CD4-positive, CD25-positive, alpha-beta regulatory T cell (primary cell): ENCODE measurements at regions not wholly inside any gene's neighbourhood (a gene's known extent, or its start where the extent isn't known, plus 50 kb on each side); places are given as distances from the start of the nearest gene placed in this dataset.
A peak's percentile ranks its signal among the peaks of the same experiment; 100 is the strongest.

ENCODE experiments used
- ATAC-seq, 2 donors: fragments of 150-1000 bp; cut with Tn5 transposase; one replicate each; pipeline ENCODE4 v1.10.0; 2021; ENCODE audit warnings: low read depth in 2 of 2, moderate number of reproducible peaks in 2 of 2, moderate library complexity in 1 of 2
- DNase-seq, 3 donors: peaks; one replicate each; pipeline versions ENCODE4 v3.0.0 to v3.0.0-alpha.2; 2012 to 2022; ENCODE audit warnings: mixed read lengths in 1 of 3
- H3K27ac ChIP-seq: one replicate; pipeline ENCODE4 v1.7.0; 2013; ENCODE audit warnings: mild to moderate bottlenecking, low read length; ENCODE audit not compliant: insufficient read depth, poor library complexity, severe bottlenecking
- H3K27me3 ChIP-seq: one replicate; pipeline ENCODE4 v1.7.0; 2013; ENCODE audit warnings: low read length; ENCODE audit not compliant: control insufficient read depth, insufficient read depth
- H3K36me3 ChIP-seq: one replicate; pipeline ENCODE4 v1.7.0; 2013; ENCODE audit warnings: mild to moderate bottlenecking, low read length, moderate library complexity; ENCODE audit not compliant: control insufficient read depth, insufficient read depth
- H3K4me1 ChIP-seq: 2 replicates; pipeline ENCODE4 v1.7.0; 2013; ENCODE audit warnings: mild to moderate bottlenecking, low read length; ENCODE audit not compliant: insufficient read depth, control insufficient read depth, poor library complexity, severe bottlenecking
- H3K4me3 ChIP-seq: one replicate; pipeline ENCODE4 v1.7.0; 2013; ENCODE audit warnings: low read depth, mild to moderate bottlenecking, low read length, moderate library complexity
- H3K9me3 ChIP-seq, 2 experiments: 1 replicate in 1 of 2; 2 replicates in 1 of 2; pipeline ENCODE4 v1.7.0; 2013; ENCODE audit warnings: low read length in 2 of 2, mild to moderate bottlenecking in 1 of 2, moderate library complexity in 1 of 2; ENCODE audit not compliant: control insufficient read depth in 2 of 2
- H3K27ac Mint-ChIP-seq, 3 donors: one replicate each; pipeline ENCODE4 v1.8.0; 2020 to 2022; ENCODE audit warnings: mild to moderate bottlenecking in 3 of 3, mixed read lengths in 3 of 3, moderate library complexity in 2 of 3
- H3K27me3 Mint-ChIP-seq: one replicate; pipeline ENCODE4 v1.8.0; 2022; ENCODE audit warnings: mild to moderate bottlenecking, mixed read lengths
- H3K36me3 Mint-ChIP-seq: one replicate; pipeline ENCODE4 v1.8.0; 2020; ENCODE audit warnings: mixed read lengths
- H3K4me1 Mint-ChIP-seq, 4 donors: one replicate each; pipeline ENCODE4 v1.8.0; 2020 to 2022; ENCODE audit warnings: mixed read lengths in 4 of 4, mild to moderate bottlenecking in 1 of 4
- H3K4me3 Mint-ChIP-seq, 4 donors: one replicate each; pipeline ENCODE4 v1.8.0; 2020 to 2022; ENCODE audit warnings: mild to moderate bottlenecking in 4 of 4, mixed read lengths in 4 of 4, moderate library complexity in 3 of 4
- H3K9me3 Mint-ChIP-seq, 7 donors: one replicate each; pipeline ENCODE4 v1.8.0; 2020 to 2022; ENCODE audit warnings: mixed read lengths in 7 of 7, mild to moderate bottlenecking in 3 of 7, moderate library complexity in 2 of 7

- DNase-seq, result no peak
- H3K4me1 Mint-ChIP-seq, result no peaks in the 10 kb centered on the region
- H3K27ac ChIP-seq, result no peak overlapping the region
- H3K9me3 Mint-ChIP-seq, result no peaks in the 10 kb centered on the region
- H3K4me1 ChIP-seq, result no peaks in the 10 kb centered on the region
- H3K36me3 Mint-ChIP-seq, result no peaks in the 10 kb centered on the region
- peak overlapping the region in 1 of 3 donors; percentile 3 for H3K27ac Mint-ChIP-seq
- no peak overlapping the region for H3K4me3 Mint-ChIP-seq
- ATAC-seq, result no peak
- H3K36me3 ChIP-seq, result no peaks in the 10 kb centered on the region
- H3K9me3 ChIP-seq, result no peaks in the 10 kb centered on the region
- H3K4me3 ChIP-seq, result no peak overlapping the region
- H3K27me3 Mint-ChIP-seq, result no peaks in the 10 kb centered on the region
- H3K27me3 ChIP-seq, result no peaks in the 10 kb centered on the region
Observed at GRCh38 chr3:187896646-187897045, 151.4 kb upstream of the BCL6 start.

GRCh38 chr3:187899246-187899645 is 154.0 kb upstream of the BCL6 start:
- Histone ChIP-seq H3K4me3 (no peak overlapping the region), H3K9me3 (no peaks in the 10 kb centered on the region), H3K4me1 (no peaks in the 10 kb centered on the region), H3K27ac (no peak overlapping the region), H3K36me3 (no peaks in the 10 kb centered on the region), H3K27me3 (no peaks in the 10 kb centered on the region)
- DNase-seq (no peak), ATAC-seq (no peak)
- Mint-ChIP-seq H3K9me3 (no peaks in the 10 kb centered on the region), H3K36me3 (no peaks in the 10 kb centered on the region), H3K4me1 (no peaks in the 10 kb centered on the region), H3K27ac (no peak overlapping the region), H3K4me3 (no peak overlapping the region), H3K27me3 (no peaks in the 10 kb centered on the region)

GRCh38 chr3:187900993-187901755 is 155.9 kb upstream of the BCL6 start:
- Mint-ChIP-seq H3K9me3 (no peaks in the 10 kb centered on the region), H3K36me3 (no peaks in the 10 kb centered on the region), H3K27ac (no peak overlapping the region), H3K4me1 (no peaks in the 10 kb centered on the region), H3K4me3 (no peak overlapping the region), H3K27me3 (no peaks in the 10 kb centered on the region)
- H3K4me3 ChIP-seq, result no peak overlapping the region
- no peaks in the 10 kb centered on the region for H3K36me3 ChIP-seq
- no peaks in the 10 kb centered on the region for H3K4me1 ChIP-seq
- no peak overlapping the region for H3K27ac ChIP-seq
- DNase-seq, result no peak
- no peak for ATAC-seq
- no peaks in the 10 kb centered on the region for H3K27me3 ChIP-seq
- no peaks in the 10 kb centered on the region for H3K9me3 ChIP-seq

- Histone ChIP-seq H3K4me1 (no peaks in the 10 kb centered on the region), H3K27ac (no peak overlapping the region), H3K36me3 (no peaks in the 10 kb centered on the region), H3K27me3 (no peaks in the 10 kb centered on the region), H3K9me3 (no peaks in the 10 kb centered on the region), H3K4me3 (no peak overlapping the region)
- Mint-ChIP-seq H3K27ac (no peak overlapping the region), H3K4me3 (no peak overlapping the region), H3K4me1 (no peaks in the 10 kb centered on the region), H3K9me3 (no peaks in the 10 kb centered on the region), H3K36me3 (no peaks in the 10 kb centered on the region), H3K27me3 (no peaks in the 10 kb centered on the region)
- DNase-seq (no peak), ATAC-seq (no peak)
Observed at GRCh38 chr3:187902041-187902471, 156.8 kb upstream of the BCL6 start.

GRCh38 chr3:187902936-187903335 is 157.7 kb upstream of the BCL6 start:
- H3K36me3 ChIP-seq, result no peaks in the 10 kb centered on the region
- no peak overlapping the region for H3K4me3 ChIP-seq
- no peak overlapping the region for H3K27ac ChIP-seq
- Mint-ChIP-seq H3K36me3 (no peaks in the 10 kb centered on the region), H3K4me3 (no peak overlapping the region), H3K27ac (no peak overlapping the region), H3K27me3 (no peaks in the 10 kb centered on the region), H3K4me1 (no peaks in the 10 kb centered on the region), H3K9me3 (no peaks in the 10 kb centered on the region)
- no peaks in the 10 kb centered on the region for H3K9me3 ChIP-seq
- H3K4me1 ChIP-seq, result no peaks in the 10 kb centered on the region
- ATAC-seq (no peak), DNase-seq (no peak)
- no peaks in the 10 kb centered on the region for H3K27me3 ChIP-seq

GRCh38 chr3:187903697-187904096 is 158.4 kb upstream of the BCL6 start:
- Mint-ChIP-seq H3K36me3 (no peaks in the 10 kb centered on the region), H3K4me3 (no peak overlapping the region), H3K27me3 (no peaks in the 10 kb centered on the region), H3K9me3 (no peaks in the 10 kb centered on the region), H3K27ac (no peak overlapping the region), H3K4me1 (no peaks in the 10 kb centered on the region)
- no peak overlapping the region for H3K27ac ChIP-seq
- ATAC-seq (no peak), DNase-seq (no peak)
- no peaks in the 10 kb centered on the region for H3K36me3 ChIP-seq
- H3K4me3 ChIP-seq, result no peak overlapping the region
- no peaks in the 10 kb centered on the region for H3K27me3 ChIP-seq
- no peaks in the 10 kb centered on the region for H3K9me3 ChIP-seq
- no peaks in the 10 kb centered on the region for H3K4me1 ChIP-seq

- Histone ChIP-seq H3K36me3 (no peaks in the 10 kb centered on the region), H3K27ac (no peak overlapping the region), H3K4me1 (no peaks in the 10 kb centered on the region), H3K27me3 (no peaks in the 10 kb centered on the region), H3K4me3 (no peak overlapping the region), H3K9me3 (no peaks in the 10 kb centered on the region)
- no peak overlapping the region for H3K27ac Mint-ChIP-seq
- H3K4me1 Mint-ChIP-seq, result peaks cover 0 to 2% (median 0%) of the 10 kb centered on the region in 4 donors
- H3K9me3 Mint-ChIP-seq, result no peaks in the 10 kb centered on the region
- H3K36me3 Mint-ChIP-seq, result peaks cover 3% of the 10 kb centered on the region
- no peak for DNase-seq
- no peak for ATAC-seq
- H3K27me3 Mint-ChIP-seq, result no peaks in the 10 kb centered on the region
- no peak overlapping the region for H3K4me3 Mint-ChIP-seq
Observed at GRCh38 chr3:187906416-187906815, 161.1 kb upstream of the BCL6 start.

GRCh38 chr3:187906920-187907319 is 161.7 kb upstream of the BCL6 start:
- DNase-seq (no peak), ATAC-seq (no peak)
- no peaks in the 10 kb centered on the region for H3K9me3 Mint-ChIP-seq
- H3K27me3 ChIP-seq, result no peaks in the 10 kb centered on the region
- no peaks in the 10 kb centered on the region for H3K9me3 ChIP-seq
- no peak overlapping the region for H3K27ac Mint-ChIP-seq
- H3K36me3 Mint-ChIP-seq, result peaks cover 3% of the 10 kb centered on the region
- H3K4me1 ChIP-seq, result no peaks in the 10 kb centered on the region
- H3K36me3 ChIP-seq, result no peaks in the 10 kb centered on the region
- H3K27ac ChIP-seq, result no peak overlapping the region
- H3K4me3 ChIP-seq, result no peak overlapping the region
- H3K4me3 Mint-ChIP-seq, result no peak overlapping the region
- peaks cover 0 to 2% (median 0%) of the 10 kb centered on the region in 4 donors for H3K4me1 Mint-ChIP-seq
- no peaks in the 10 kb centered on the region for H3K27me3 Mint-ChIP-seq
